HG02642 (cell line): ENCODE measurements at regions not wholly inside any gene's neighbourhood (a gene's known extent, or its start where the extent isn't known, plus 50 kb on each side); places are given as distances from the start of the nearest gene placed in this dataset.
"Not testable (repeated sequence)": the region's sequence is repeated elsewhere in the genome, so short reads cannot be mapped to it uniquely, and the experiment has no call there.

Experiments
- ATAC-seq: cut with Tn5 transposase; IDR thresholded peaks from one replicate; pipeline ENCODE4 v1.9.1; 2021; ENCODE audit warnings: mild to moderate bottlenecking; ENCODE audit not compliant: unreplicated experiment, poor library complexity

- no peak for ATAC-seq
Measured at GRCh38 chr10:61024151-61024855, 80.3 kb upstream of the RHOBTB1 start.

- no peak for ATAC-seq
Measured at GRCh38 chr10:61023053-61023452, 79.1 kb upstream of the RHOBTB1 start.

- no peak for ATAC-seq
Measured at GRCh38 chr10:61021926-61022325, 77.9 kb upstream of the RHOBTB1 start.

GRCh38 chr10:61020420-61021158, 76.6 kb upstream of the RHOBTB1 start:
- ATAC-seq, result no peak

- ATAC-seq, result no peak
Measured at GRCh38 chr10:61018146-61018545, 74.2 kb upstream of the RHOBTB1 start.

- no peak for ATAC-seq
Measured at GRCh38 chr10:61016630-61017029, 72.6 kb upstream of the RHOBTB1 start.

- ATAC-seq, result no peak
Measured at GRCh38 chr10:61016007-61016406, 72.0 kb upstream of the RHOBTB1 start.

GRCh38 chr10:61010863-61011262, 66.9 kb upstream of the RHOBTB1 start:
- no peak for ATAC-seq

- ATAC-seq, result not testable (repeated sequence)
Measured at GRCh38 chr10:61003069-61003468, 59.1 kb upstream of the RHOBTB1 start.

GRCh38 chr10:61001731-61002122, 57.7 kb upstream of the RHOBTB1 start:
- ATAC-seq, result no peak

GRCh38 chr10:61000769-61001730, 57.1 kb upstream of the RHOBTB1 start:
- ATAC-seq, result no peak

- ATAC-seq, result no peak
Measured at GRCh38 chr10:60998932-60999331, 54.9 kb upstream of the RHOBTB1 start.

GRCh38 chr10:60994128-60994527, 50.1 kb upstream of the RHOBTB1 start:
- ATAC-seq, result no peak
